ENCODE measurements at regions not wholly inside any gene's neighbourhood (a gene's known extent, or its start where the extent isn't known, plus 50 kb on each side); places are given as distances from the start of the nearest gene placed in this dataset.

DNA sequence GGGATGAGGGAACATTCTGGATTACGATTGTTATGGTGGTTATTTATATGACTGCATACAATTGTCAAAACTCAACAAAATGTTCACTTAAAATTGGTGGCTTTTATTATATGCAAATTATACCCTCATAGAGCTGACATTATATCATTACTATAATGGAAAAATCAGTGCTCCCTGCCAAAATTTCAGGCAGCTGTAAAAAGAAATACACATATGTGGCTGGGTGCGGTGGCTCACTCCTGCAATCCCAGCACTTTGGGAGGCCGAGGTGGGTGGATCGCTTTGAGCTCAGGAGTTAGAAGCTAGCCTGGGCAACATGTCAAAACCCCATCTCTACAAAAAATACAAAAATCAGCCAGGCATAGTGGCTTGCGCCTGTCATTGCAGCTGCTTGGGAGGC is 75.8 kb upstream of the SULF2 start:
- TF ChIP-seq ZFP30 (CRISPR knock-in tag; IDR thresholded peaks at IDR 0.05) (no peak), SNAI2 (CRISPR knock-in tag; IDR thresholded peaks at IDR 0.05) (no peak), PPARA (CRISPR knock-in tag; IDR thresholded peaks at IDR 0.05; ENCODE audit: borderline replicate concordance) (no peak), ZFP3 (CRISPR knock-in tag; IDR thresholded peaks at IDR 0.05) (no peak)
- TF ChIP-seq, protein P1, sequence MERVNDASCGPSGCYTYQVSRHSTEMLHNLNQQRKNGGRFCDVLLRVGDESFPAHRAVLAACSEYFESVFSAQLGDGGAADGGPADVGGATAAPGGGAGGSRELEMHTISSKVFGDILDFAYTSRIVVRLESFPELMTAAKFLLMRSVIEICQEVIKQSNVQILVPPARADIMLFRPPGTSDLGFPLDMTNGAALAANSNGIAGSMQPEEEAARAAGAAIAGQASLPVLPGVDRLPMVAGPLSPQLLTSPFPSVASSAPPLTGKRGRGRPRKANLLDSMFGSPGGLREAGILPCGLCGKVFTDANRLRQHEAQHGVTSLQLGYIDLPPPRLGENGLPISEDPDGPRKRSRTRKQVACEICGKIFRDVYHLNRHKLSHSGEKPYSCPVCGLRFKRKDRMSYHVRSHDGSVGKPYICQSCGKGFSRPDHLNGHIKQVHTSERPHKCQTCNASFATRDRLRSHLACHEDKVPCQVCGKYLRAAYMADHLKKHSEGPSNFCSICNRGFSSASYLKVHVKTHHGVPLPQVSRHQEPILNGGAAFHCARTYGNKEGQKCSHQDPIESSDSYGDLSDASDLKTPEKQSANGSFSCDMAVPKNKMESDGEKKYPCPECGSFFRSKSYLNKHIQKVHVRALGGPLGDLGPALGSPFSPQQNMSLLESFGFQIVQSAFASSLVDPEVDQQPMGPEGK (CRISPR knock-in tag; IDR thresholded peaks at IDR 0.05; ENCODE audit: borderline replicate concordance), result no peak
- TF ChIP-seq, protein P2, sequence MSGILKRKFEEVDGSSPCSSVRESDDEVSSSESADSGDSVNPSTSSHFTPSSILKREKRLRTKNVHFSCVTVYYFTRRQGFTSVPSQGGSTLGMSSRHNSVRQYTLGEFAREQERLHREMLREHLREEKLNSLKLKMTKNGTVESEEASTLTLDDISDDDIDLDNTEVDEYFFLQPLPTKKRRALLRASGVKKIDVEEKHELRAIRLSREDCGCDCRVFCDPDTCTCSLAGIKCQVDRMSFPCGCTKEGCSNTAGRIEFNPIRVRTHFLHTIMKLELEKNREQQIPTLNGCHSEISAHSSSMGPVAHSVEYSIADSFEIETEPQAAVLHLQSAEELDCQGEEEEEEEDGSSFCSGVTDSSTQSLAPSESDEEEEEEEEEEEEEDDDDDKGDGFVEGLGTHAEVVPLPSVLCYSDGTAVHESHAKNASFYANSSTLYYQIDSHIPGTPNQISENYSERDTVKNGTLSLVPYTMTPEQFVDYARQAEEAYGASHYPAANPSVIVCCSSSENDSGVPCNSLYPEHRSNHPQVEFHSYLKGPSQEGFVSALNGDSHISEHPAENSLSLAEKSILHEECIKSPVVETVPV (CRISPR knock-in tag; IDR thresholded peaks at IDR 0.05), result no peak

All from SK-N-SH treated with all-trans-retinoic acid at 6 μM for 48 hours (cell line).